IMR-90 (cell line): ENCODE measurements at regions not wholly inside any gene's neighbourhood (a gene's known extent, or its start where the extent isn't known, plus 50 kb on each side); places are given as distances from the start of the nearest gene placed in this dataset.

ENCODE experiments used
- ATAC-seq: fragments of 200-7000 bp; cut with Tn5 transposase; 2 replicates; pipeline ENCODE4 v1.9.1; 2020; ENCODE audit warnings: low read depth, mild to moderate bottlenecking, moderate library complexity
- BruUV-seq: library from RNA; stranded (reverse); fragments of 400-500 nt; replicated peaks from 2 replicates; lab custom pipeline; 2021; lab: Mats Ljungman, UMichigan
- CTCF ChIA-PET: fragments of 300-600 bp; formaldehyde crosslinking; extraction: SDS; loops from one replicate; lab custom pipeline; 2021; ENCODE audit warnings: antibody characterized with exemption; lab: Yijun Ruan, JAX
- POLR2A ChIA-PET: fragments of 300-600 bp; sonication (Branson Sonifier 250); formaldehyde crosslinking; loops from one replicate; lab custom pipeline; 2022; ENCODE audit warnings: antibody characterized with exemption; ENCODE audit not compliant: unreplicated experiment; lab: Charles Lee
- DNase-seq: peaks from one replicate; pipeline ENCODE4 v3.0.0; 2013
- H2AFZ ChIP-seq: replicated peaks from 2 replicates; pipeline ENCODE3; 2013; ENCODE audit warnings: low read length, mild to moderate bottlenecking; ENCODE audit not compliant: poor library complexity
- H2AK5ac ChIP-seq: 2 replicates; pipeline ENCODE4 v1.6.1; 2013; ENCODE audit warnings: low read depth, low read length, inconsistent platforms
- H2AK9ac ChIP-seq: replicated peaks from 2 replicates; pipeline ENCODE3; 2013; ENCODE audit warnings: mild to moderate bottlenecking, low read depth, low read length, moderate library complexity; ENCODE audit not compliant: poor library complexity
- H2BK120ac ChIP-seq: 2 replicates; pipeline ENCODE4 v1.6.1; 2013; ENCODE audit warnings: low read depth, low read length, inconsistent platforms
- H2BK15ac ChIP-seq: 3 replicates; pipeline ENCODE4 v1.6.1; 2013; ENCODE audit warnings: low read depth, low read length, inconsistent platforms
- H2BK20ac ChIP-seq: 2 replicates; pipeline ENCODE4 v1.6.1; 2013; ENCODE audit warnings: low read depth, mild to moderate bottlenecking, inconsistent platforms, low read length, moderate library complexity
- H2BK5ac ChIP-seq: 2 replicates; pipeline ENCODE4 v1.6.1; 2013; ENCODE audit warnings: mild to moderate bottlenecking, low read depth, low read length, inconsistent platforms; ENCODE audit not compliant: poor library complexity, severe bottlenecking
- H3K14ac ChIP-seq: replicated peaks from 2 replicates; pipeline ENCODE4 v1.6.1; 2013; ENCODE audit warnings: low read depth, low read length, inconsistent platforms
- H3K18ac ChIP-seq: 2 replicates; pipeline ENCODE4 v1.6.1; 2013; ENCODE audit warnings: low read depth, low read length, control low read depth
- H3K23ac ChIP-seq: 2 replicates; pipeline ENCODE4 v1.6.1; 2013; ENCODE audit warnings: low read depth, low read length, inconsistent platforms
- H3K27ac ChIP-seq: 2 replicates; pipeline ENCODE4 v1.5.1; 2013; ENCODE audit warnings: mild to moderate bottlenecking, control low read depth, low read length; ENCODE audit not compliant: insufficient read depth
- H3K27me3 ChIP-seq: 2 replicates; pipeline ENCODE4 v1.6.1; 2013; ENCODE audit warnings: low read length; ENCODE audit not compliant: control insufficient read depth, insufficient read depth
- H3K36me3 ChIP-seq: 2 replicates; pipeline ENCODE4 v1.6.1; 2013; ENCODE audit warnings: low read length, mixed read lengths; ENCODE audit not compliant: control insufficient read depth, insufficient read depth
- H3K4ac ChIP-seq: 2 replicates; pipeline ENCODE4 v1.6.1; 2013; ENCODE audit warnings: low read depth, low read length, inconsistent platforms
- H3K4me1 ChIP-seq: 2 replicates; pipeline ENCODE4 v1.6.1; 2013; ENCODE audit warnings: low read length, mixed read lengths; ENCODE audit not compliant: control insufficient read depth, insufficient read depth
- H3K4me2 ChIP-seq: 2 replicates; pipeline ENCODE4 v1.6.1; 2013; ENCODE audit warnings: low read depth, mild to moderate bottlenecking, control low read depth, low read length, moderate library complexity
- H3K4me3 ChIP-seq: 2 replicates; pipeline ENCODE4 v1.5.1; 2013; ENCODE audit warnings: low read depth, mild to moderate bottlenecking, control low read depth, low read length, moderate library complexity; ENCODE audit not compliant: insufficient read depth
- H3K56ac ChIP-seq: 2 replicates; pipeline ENCODE4 v1.6.1; 2013; ENCODE audit warnings: low read length, inconsistent platforms; ENCODE audit not compliant: insufficient read depth; ENCODE audit errors: extremely low read depth
- H3K79me1 ChIP-seq, 2 experiments: 2 replicates each; pipeline ENCODE4 v1.6.1; 2013; ENCODE audit warnings: low read length in 2 of 2, inconsistent platforms in 1 of 2, low read depth in 1 of 2
- H3K9ac ChIP-seq: 2 replicates; pipeline ENCODE4 v1.6.1; 2013; ENCODE audit warnings: low read depth, low read length, control low read depth
- H3K9me1 ChIP-seq: 2 replicates; pipeline ENCODE4 v1.6.1; 2013; ENCODE audit warnings: low read length, inconsistent platforms; ENCODE audit not compliant: insufficient read depth
- H3K9me3 ChIP-seq: 2 replicates; pipeline ENCODE4 v1.6.1; 2013; ENCODE audit warnings: low read length; ENCODE audit not compliant: control insufficient read depth, insufficient read depth
- H4K20me1 ChIP-seq: 2 replicates; pipeline ENCODE4 v1.6.1; 2013; ENCODE audit warnings: low read length, inconsistent platforms; ENCODE audit not compliant: insufficient read depth
- H4K5ac ChIP-seq: 2 replicates; pipeline ENCODE4 v1.6.1; 2013; ENCODE audit warnings: mild to moderate bottlenecking, low read depth, low read length, control low read depth
- H4K8ac ChIP-seq, 2 experiments: 2 replicates each; pipeline ENCODE4 v1.6.1; 2013; ENCODE audit warnings: low read depth in 2 of 2, low read length in 2 of 2, control low read depth in 1 of 2, inconsistent platforms in 1 of 2
- H4K91ac ChIP-seq: 2 replicates; pipeline ENCODE4 v1.6.1; 2013; ENCODE audit warnings: low read depth, low read length, inconsistent platforms; ENCODE audit not compliant: insufficient read depth
- BHLHE40 ChIP-seq: fragments of 150-350 bp; IDR thresholded peaks from 2 replicates; pipeline ENCODE4 v1.6.1; 2016; ENCODE audit warnings: mild to moderate bottlenecking, low read depth, low read length
- CEBPB ChIP-seq: IDR thresholded peaks from 2 replicates; pipeline ENCODE4 v1.6.1; 2012; ENCODE audit warnings: low read depth, low read length, improper control_type of control experiment
- CHD1 ChIP-seq: IDR thresholded peaks from 2 replicates; pipeline ENCODE4 v1.6.1; 2012; ENCODE audit warnings: low read depth, low read length, improper control_type of control experiment
- CTCF ChIP-seq: conservative IDR thresholded peaks from 2 replicates; pipeline ENCODE4 v1.5.1; 2012; ENCODE audit warnings: mild to moderate bottlenecking, low read depth, low read length, improper control_type of control experiment
- ELK1 ChIP-seq: fragments of 150-350 bp; IDR thresholded peaks from 2 replicates; pipeline ENCODE4 v1.6.1; 2016; ENCODE audit warnings: low read depth, mild to moderate bottlenecking, low read length, moderate library complexity, borderline replicate concordance
- FOS ChIP-seq: fragments of 150-350 bp; IDR thresholded peaks from 2 replicates; pipeline ENCODE4 v1.6.1; 2016; ENCODE audit warnings: low read depth, low read length
- MAFK ChIP-seq: IDR thresholded peaks from 2 replicates; pipeline ENCODE4 v1.6.1; 2012; ENCODE audit warnings: low read depth, low read length, improper control_type of control experiment
- MAZ ChIP-seq: IDR thresholded peaks from 2 replicates; pipeline ENCODE4 v1.6.1; 2012; ENCODE audit warnings: low read depth, mild to moderate bottlenecking, low read length, improper control_type of control experiment, moderate library complexity, borderline replicate concordance
- MXI1 ChIP-seq: IDR thresholded peaks from 2 replicates; pipeline ENCODE4 v1.6.1; 2012; ENCODE audit warnings: low read depth, mild to moderate bottlenecking, low read length, moderate library complexity, borderline replicate concordance
- NFE2L2 ChIP-seq: fragments of 150-350 bp; IDR thresholded peaks from 2 replicates; pipeline ENCODE4 v1.6.1; 2016; ENCODE audit warnings: low read depth, mild to moderate bottlenecking, low read length
- POLR2A ChIP-seq: IDR thresholded peaks from 2 replicates; pipeline ENCODE4 v1.6.1; 2012; ENCODE audit warnings: mild to moderate bottlenecking, low read depth, low read length
- RAD21 ChIP-seq: IDR thresholded peaks from 2 replicates; pipeline ENCODE4 v1.6.1; 2012; ENCODE audit warnings: low read length, improper control_type of control experiment
- RCOR1 ChIP-seq: IDR thresholded peaks from 2 replicates; pipeline ENCODE4 v1.6.1; 2012; ENCODE audit warnings: mild to moderate bottlenecking, low read length, improper control_type of control experiment; ENCODE audit not compliant: insufficient replicate concordance
- RFX5 ChIP-seq: IDR thresholded peaks from 2 replicates; pipeline ENCODE4 v1.8.0; 2012; ENCODE audit warnings: low read depth, mild to moderate bottlenecking, low read length, moderate library complexity
- SMC3 ChIP-seq: fragments of 150-350 bp; IDR thresholded peaks from 2 replicates; pipeline ENCODE4 v1.6.1; 2016; ENCODE audit warnings: low read depth, mild to moderate bottlenecking, antibody characterized with exemption, low read length, moderate library complexity
- USF2 ChIP-seq: fragments of 150-350 bp; IDR thresholded peaks from 2 replicates; pipeline ENCODE4 v1.6.1; 2017; ENCODE audit warnings: mild to moderate bottlenecking, antibody characterized with exemption, low read length, low read depth
- WGBS, 2 experiments: methylation state at CpG; one replicate each; pipeline versions ENCODE4 v1.1.5 to v1.1.7; 2013; ENCODE audit warnings: missing lambda C conversion rate in 2 of 2; ENCODE audit not compliant: insufficient read length in 1 of 2; ENCODE audit errors: extremely low coverage in 2 of 2; 5-methylcytosine and 5-hydroxymethylcytosine counted together
- dilution Hi-C: fragments of 300-500 bp; cut with HindIII; formaldehyde crosslinking; loops from one replicate; pipeline ENCODE4 v1.14.3; 2018; ENCODE audit warnings: low sequenced_read_pairs; ENCODE audit not compliant: unreplicated experiment
- in situ Hi-C: fragments of 300-500 bp; cut with MboI; formaldehyde crosslinking; loops from 3 replicates; pipeline ENCODE4 v1.14.3; 2019; ENCODE audit warnings: low sequenced_read_pairs, inconsistent platforms, mixed read lengths
- intact Hi-C: fragments of 100-400 bp; cut with micrococcal nuclease; formaldehyde crosslinking; loops from 2 replicates; pipeline ENCODE4 v1.10.0; 2022

- Histone ChIP-seq H3K4ac (no peak overlapping the region), H3K9ac (no peak overlapping the region), H3K4me3 (no peak overlapping the region), H3K36me3 (no peaks in the 10 kb centered on the region), H3K4me1 (peaks cover 4% of the 10 kb centered on the region; the same call in 1 of the 2 replicates), H2AK9ac (no peak overlapping the region), H3K18ac (no peak overlapping the region), H3K4me2 (no peak overlapping the region), H2AFZ (no peak overlapping the region), H4K20me1 (no peaks in the 10 kb centered on the region), H2BK20ac (no peak overlapping the region), H3K27ac (no peak overlapping the region), H3K79me1 (no peaks in the 10 kb centered on the region), H4K8ac (no peak overlapping the region), H3K56ac (no peak overlapping the region), H3K23ac (no peak overlapping the region), H4K5ac (no peak overlapping the region), H4K91ac (no peak overlapping the region), H3K9me1 (no peaks in the 10 kb centered on the region; the same call in 1 of the 2 replicates), H2AK5ac (no peak overlapping the region), H2BK5ac (no peak overlapping the region), H3K14ac (no peak overlapping the region), H2BK15ac (no peak overlapping the region), H3K27me3 (no peaks in the 10 kb centered on the region), H2BK120ac (no peak overlapping the region), H3K9me3 (no peaks in the 10 kb centered on the region; the same call in 1 of the 2 replicates)
- DNase-seq (no peak), ATAC-seq (no peak)
- dilution Hi-C loops (no loop called here), intact Hi-C loops (no loop called here), in situ Hi-C loops (no loop called here)
- no TSS peak for BruUV-seq
- TF ChIP-seq MAZ = no peak
- no peak for TF ChIP-seq MXI1
- TF ChIP-seq CHD1 = no peak
- no peak for TF ChIP-seq USF2
- TF ChIP-seq RFX5 = no peak
- no peak for TF ChIP-seq ELK1
- TF ChIP-seq CEBPB = no peak
- TF ChIP-seq BHLHE40 = no peak
- no peak for TF ChIP-seq NFE2L2
- TF ChIP-seq RCOR1 = no peak
- no peak for TF ChIP-seq FOS
- TF ChIP-seq SMC3 = no peak
- TF ChIP-seq POLR2A = no peak
- no peak for TF ChIP-seq RAD21
- no peak for TF ChIP-seq CTCF
- TF ChIP-seq MAFK = no peak
- ChIA-PET POLR2A (no interaction called here), CTCF (interaction anchor here (0.7 to 0.8 kb wide), 2 partner anchors 24 to 51 kb away, joined by 3 to 4 read pairs; no protein-coding TSS in a partner anchor)
- WGBS, 2 experiments = no CpG with 5 or more reads among the region's 1 CpG
Measured at GRCh38 chr9:82582693-82583092, 480.2 kb downstream of the RASEF start.
